Keratinocyte (primary cell): ENCODE measurements at regions not wholly inside any gene's neighbourhood (a gene's known extent, or its start where the extent isn't known, plus 50 kb on each side); places are given as distances from the start of the nearest gene placed in this dataset.

Experiments used
- DNase-seq: peaks from one replicate; pipeline ENCODE4 v3.0.0-alpha.2; 2011; ENCODE audit warnings: low read depth, missing footprints, low spot score
- FAIRE-seq: peaks from 2 replicates; lab custom pipeline; 2011; peaks lifted over from hg19 to GRCh38; lab: Jason Lieb, UNC
- H2AFZ ChIP-seq: 2 replicates; pipeline ENCODE4 v1.6.0; 2012; ENCODE audit warnings: low read length, control low read depth, inconsistent platforms; ENCODE audit not compliant: control insufficient read depth
- H3K27ac ChIP-seq: 2 replicates; pipeline ENCODE4 v1.5.1; 2011; ENCODE audit warnings: low read length; ENCODE audit not compliant: control insufficient read depth, insufficient read depth
- H3K27me3 ChIP-seq: 3 replicates; pipeline ENCODE4 v1.6.0; 2011; ENCODE audit warnings: low read length; ENCODE audit not compliant: control insufficient read depth, insufficient read depth; ENCODE audit errors: extremely low read depth
- H3K36me3 ChIP-seq, 2 experiments: 2 replicates in 1 of 2; 3 replicates in 1 of 2; pipeline ENCODE4 v1.5.1; 2011; ENCODE audit warnings: low read length in 2 of 2, mild to moderate bottlenecking in 1 of 2; ENCODE audit not compliant: control insufficient read depth in 2 of 2, insufficient read depth in 2 of 2; ENCODE audit errors: extremely low read depth in 1 of 2
- H3K4me1 ChIP-seq: 3 replicates; pipeline ENCODE4 v1.5.1; 2011; ENCODE audit warnings: low read length; ENCODE audit not compliant: control insufficient read depth, insufficient read depth; ENCODE audit errors: extremely low read depth
- H3K4me2 ChIP-seq: 3 replicates; pipeline ENCODE4 v1.6.0; 2011; ENCODE audit warnings: low read depth, low read length; ENCODE audit not compliant: control insufficient read depth, insufficient read depth; ENCODE audit errors: extremely low read depth
- H3K4me3 ChIP-seq, 3 experiments: fragments of 200-600 bp in 1 of 3; sonication (generic) in 1 of 3; 2 replicates in 2 of 3; 3 replicates in 1 of 3; pipeline ENCODE4 v1.5.1; 2011 to 2016; ENCODE audit warnings: low read length in 3 of 3, mild to moderate bottlenecking in 3 of 3, control low read depth in 2 of 3, inconsistent platforms in 1 of 3, low read depth in 1 of 3, mixed read lengths in 1 of 3, mixed run types in 1 of 3, moderate library complexity in 1 of 3; ENCODE audit not compliant: control insufficient read depth in 2 of 3, insufficient read depth in 2 of 3; ENCODE audit errors: extremely low read depth in 1 of 3
- H3K79me2 ChIP-seq: 2 replicates; pipeline ENCODE4 v1.6.0; 2012; ENCODE audit warnings: low read length; ENCODE audit not compliant: control insufficient read depth, insufficient read depth
- H3K9ac ChIP-seq: 3 replicates; pipeline ENCODE4 v1.6.0; 2011; ENCODE audit warnings: low read length; ENCODE audit not compliant: control insufficient read depth, insufficient read depth; ENCODE audit errors: extremely low read depth
- H3K9me1 ChIP-seq: 3 replicates; pipeline ENCODE4 v1.6.0; 2011; ENCODE audit warnings: low read length; ENCODE audit not compliant: control insufficient read depth, insufficient read depth; ENCODE audit errors: extremely low read depth
- H3K9me3 ChIP-seq: 2 replicates; pipeline ENCODE4 v1.5.1; 2012; ENCODE audit warnings: low read depth, low read length; ENCODE audit not compliant: control insufficient read depth
- H4K20me1 ChIP-seq: 3 replicates; pipeline ENCODE4 v1.6.0; 2011; ENCODE audit warnings: low read length; ENCODE audit not compliant: control insufficient read depth, insufficient read depth; ENCODE audit errors: extremely low read depth
- EZH2 ChIP-seq: IDR thresholded peaks from one replicate; pipeline ENCODE4 v1.6.1; 2012; ENCODE audit warnings: inconsistent platforms, mild to moderate bottlenecking, low read length, moderate library complexity
- dilution Hi-C: fragments of 300-500 bp; cut with MboI; formaldehyde crosslinking; loops from one replicate; pipeline ENCODE4 v1.7.0; 2020; ENCODE audit warnings: low sequenced_read_pairs; ENCODE audit not compliant: extremely low pct_ligation_motif_present
- TF ChIP-seq, protein P1 (sequence below), 3 experiments: IDR thresholded peaks in 1 of 3; conservative IDR thresholded peaks in 1 of 3; optimal IDR thresholded peaks in 1 of 3; 2 replicates in 2 of 3; 3 replicates in 1 of 3; pipeline versions ENCODE3 to v1.5.1; 2011; ENCODE audit warnings: low read length in 3 of 3, mild to moderate bottlenecking in 3 of 3, moderate library complexity in 2 of 3, control low read depth in 1 of 3, inconsistent platforms in 1 of 3; ENCODE audit not compliant: insufficient read depth in 2 of 3; ENCODE audit errors: extremely low read depth in 1 of 3

DNA sequence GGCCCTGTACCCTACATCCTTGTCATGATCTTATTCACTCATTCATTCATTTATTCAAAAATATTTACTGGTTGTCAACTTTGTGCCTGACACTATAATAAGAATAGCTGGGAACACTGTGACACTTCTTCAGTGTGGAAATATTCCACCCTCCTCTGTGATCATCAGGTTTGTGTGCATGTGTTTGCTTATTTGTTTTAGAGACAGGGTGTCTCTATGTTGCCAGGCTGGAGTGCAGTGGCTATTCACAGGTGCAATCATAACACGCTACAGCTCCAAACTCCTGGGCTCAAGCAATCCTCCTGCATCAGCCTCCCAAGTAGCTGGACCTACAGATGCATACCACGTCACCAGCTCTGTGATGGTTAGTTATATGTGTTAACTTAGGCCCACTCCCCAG is 50.0 kb upstream of the PLCL2 start:
- Histone ChIP-seq H3K79me2 (no peaks in the 10 kb centered on the region), H3K27ac (no peak overlapping the region), H3K9me1 (no peaks in the 10 kb centered on the region), H3K4me2 (no peak overlapping the region), H4K20me1 (no peaks in the 10 kb centered on the region), H3K36me3 (no peaks in the 10 kb centered on the region), H3K9ac (no peak overlapping the region), H3K4me3 (no peak overlapping the region), H3K4me1 (no peaks in the 10 kb centered on the region), H3K9me3 (no peaks in the 10 kb centered on the region), H2AFZ (no peak overlapping the region), H3K27me3 (no peaks in the 10 kb centered on the region)
- TF ChIP-seq EZH2 = no peak
- TF ChIP-seq, protein P1, sequence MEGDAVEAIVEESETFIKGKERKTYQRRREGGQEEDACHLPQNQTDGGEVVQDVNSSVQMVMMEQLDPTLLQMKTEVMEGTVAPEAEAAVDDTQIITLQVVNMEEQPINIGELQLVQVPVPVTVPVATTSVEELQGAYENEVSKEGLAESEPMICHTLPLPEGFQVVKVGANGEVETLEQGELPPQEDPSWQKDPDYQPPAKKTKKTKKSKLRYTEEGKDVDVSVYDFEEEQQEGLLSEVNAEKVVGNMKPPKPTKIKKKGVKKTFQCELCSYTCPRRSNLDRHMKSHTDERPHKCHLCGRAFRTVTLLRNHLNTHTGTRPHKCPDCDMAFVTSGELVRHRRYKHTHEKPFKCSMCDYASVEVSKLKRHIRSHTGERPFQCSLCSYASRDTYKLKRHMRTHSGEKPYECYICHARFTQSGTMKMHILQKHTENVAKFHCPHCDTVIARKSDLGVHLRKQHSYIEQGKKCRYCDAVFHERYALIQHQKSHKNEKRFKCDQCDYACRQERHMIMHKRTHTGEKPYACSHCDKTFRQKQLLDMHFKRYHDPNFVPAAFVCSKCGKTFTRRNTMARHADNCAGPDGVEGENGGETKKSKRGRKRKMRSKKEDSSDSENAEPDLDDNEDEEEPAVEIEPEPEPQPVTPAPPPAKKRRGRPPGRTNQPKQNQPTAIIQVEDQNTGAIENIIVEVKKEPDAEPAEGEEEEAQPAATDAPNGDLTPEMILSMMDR (optimal IDR thresholded peaks at IDR 0.05 in 1 of 3, IDR thresholded peaks at IDR 0.05 in 1 of 3, conservative IDR thresholded peaks at IDR 0.05 in 1 of 3; ENCODE audit: extremely low read depth in 1 of 3, insufficient read depth in 2 of 3, low read length in 3 of 3) = no peak
- DNase-seq = no peak
- dilution Hi-C loops = no loop called here
- no peak for FAIRE-seq
